Fibroblast of the aortic adventitia (primary cell): ENCODE measurements at regions not wholly inside any gene's neighbourhood (a gene's known extent, or its start where the extent isn't known, plus 50 kb on each side); places are given as distances from the start of the nearest gene placed in this dataset.

Source experiments
- DNase-seq: peaks from one replicate; pipeline ENCODE4 v3.0.0-alpha.2; 2010; ENCODE audit warnings: low read depth
- H3K4me3 ChIP-seq: 2 replicates; pipeline ENCODE4 v1.5.1; 2011; ENCODE audit warnings: low read depth, mild to moderate bottlenecking, control low read depth, low read length, moderate library complexity
- CTCF ChIP-seq: IDR thresholded peaks from 2 replicates; pipeline ENCODE4 v1.5.1; 2011; ENCODE audit warnings: mild to moderate bottlenecking, low read length, control low read depth, inconsistent platforms; ENCODE audit not compliant: insufficient read depth

- TF ChIP-seq CTCF, result no peak
- no peak for DNase-seq
- no peak overlapping the region for H3K4me3 ChIP-seq
Measured at GRCh38 chr5:155472780-155473179, 459.2 kb downstream of the KIF4B start.

- TF ChIP-seq CTCF, result no peak
- no peak overlapping the region for H3K4me3 ChIP-seq
- DNase-seq, result no peak
Measured at GRCh38 chr5:155475318-155475717, 461.8 kb downstream of the KIF4B start.

GRCh38 chr5:155480731-155481131 is 467.2 kb downstream of the KIF4B start:
- no peak overlapping the region for H3K4me3 ChIP-seq
- DNase-seq, result no peak
- TF ChIP-seq CTCF, result no peak

GRCh38 chr5:155481182-155481581 is 467.6 kb downstream of the KIF4B start:
- TF ChIP-seq CTCF, result no peak
- DNase-seq, result no peak
- H3K4me3 ChIP-seq, result no peak overlapping the region

GRCh38 chr5:155482428-155482827 is 468.9 kb downstream of the KIF4B start:
- no peak for TF ChIP-seq CTCF
- H3K4me3 ChIP-seq, result no peak overlapping the region
- no peak for DNase-seq

DNA sequence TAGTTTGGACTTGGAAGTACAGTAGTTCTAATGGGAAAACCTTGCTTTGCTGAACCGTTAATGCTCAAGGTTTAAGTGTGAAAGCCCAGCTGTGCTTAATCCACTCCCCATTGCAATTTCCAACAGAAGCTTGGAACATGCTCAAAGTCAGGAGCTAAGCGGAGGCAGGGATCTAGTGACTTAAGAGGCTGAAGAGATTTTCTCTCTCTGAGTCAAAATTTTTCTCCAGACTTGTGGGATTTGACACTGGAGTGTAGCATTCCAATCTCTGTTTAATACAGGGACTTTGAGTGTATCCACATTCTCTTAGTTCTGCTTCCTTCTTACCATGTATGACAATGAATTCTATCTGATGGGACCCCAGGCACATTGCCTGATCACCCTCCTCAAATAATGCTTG is 471.8 kb downstream of the KIF4B start:
- no peak overlapping the region for H3K4me3 ChIP-seq
- no peak for DNase-seq
- TF ChIP-seq CTCF, result no peak

GRCh38 chr5:155489949-155490348 is 476.4 kb downstream of the KIF4B start:
- no peak for DNase-seq
- H3K4me3 ChIP-seq, result no peak overlapping the region
- TF ChIP-seq CTCF, result no peak
